Neutrophil (primary cell): ENCODE measurements at regions not wholly inside any gene's neighbourhood (a gene's known extent, or its start where the extent isn't known, plus 50 kb on each side); places are given as distances from the start of the nearest gene placed in this dataset.

ENCODE experiments used
- H3K27ac ChIP-seq: fragments of 200-600 bp; sonication (generic); 2 replicates; pipeline ENCODE4 v1.5.1; 2016; ENCODE audit warnings: mild to moderate bottlenecking, moderate library complexity
- H3K27me3 ChIP-seq: fragments of 200-600 bp; sonication (generic); 2 replicates; pipeline ENCODE4 v1.6.0; 2016; ENCODE audit warnings: mild to moderate bottlenecking
- H3K36me3 ChIP-seq: fragments of 200-600 bp; sonication (generic); 2 replicates; pipeline ENCODE4 v1.5.1; 2017
- H3K4me1 ChIP-seq, 2 experiments: fragments of 200-600 bp in 1 of 2; sonication (generic) in 1 of 2; 1 replicate in 1 of 2; 2 replicates in 1 of 2; pipeline versions ENCODE4 v1.5.1 to v1.6.1; 2013 to 2016; ENCODE audit warnings: low read depth in 1 of 2, low read length in 1 of 2, mild to moderate bottlenecking in 1 of 2, moderate library complexity in 1 of 2; ENCODE audit not compliant: control insufficient read depth in 1 of 2, insufficient read depth in 1 of 2
- H3K4me3 ChIP-seq, 2 experiments: fragments of 200-600 bp in 1 of 2; sonication (generic) in 1 of 2; 1 replicate in 1 of 2; 2 replicates in 1 of 2; pipeline ENCODE4 v1.5.1; 2013 to 2016; ENCODE audit warnings: low read depth in 1 of 2, low read length in 1 of 2, mild to moderate bottlenecking in 1 of 2, moderate library complexity in 1 of 2
- H3K9me3 ChIP-seq: fragments of 200-600 bp; sonication (generic); 2 replicates; pipeline ENCODE4 v1.5.1; 2016
- CTCF ChIP-seq: fragments of 200-600 bp; sonication (generic); IDR thresholded peaks from 2 replicates; pipeline ENCODE4 v1.5.1; 2016; ENCODE audit warnings: antibody characterized with exemption

- H3K36me3 ChIP-seq, result no peaks in the 10 kb centered on the region
- no peaks in the 10 kb centered on the region for H3K4me1 ChIP-seq
- no peaks in the 10 kb centered on the region for H3K9me3 ChIP-seq
- H3K27ac ChIP-seq, result no peak overlapping the region
- no peak overlapping the region for H3K4me3 ChIP-seq
- TF ChIP-seq CTCF, result no peak
- H3K27me3 ChIP-seq, result no peaks in the 10 kb centered on the region
Measured at GRCh38 chr11:115776916-115777315, 272.7 kb upstream of the CADM1 start.

- Histone ChIP-seq H3K4me1 (no peaks in the 10 kb centered on the region), H3K9me3 (no peaks in the 10 kb centered on the region)
Measured at GRCh38 chr11:115775846-115776245, 271.6 kb upstream of the CADM1 start.

GRCh38 chr11:115774756-115775155, 270.5 kb upstream of the CADM1 start:
- Histone ChIP-seq H3K4me3 (no peak overlapping the region), H3K9me3 (no peaks in the 10 kb centered on the region), H3K4me1 (no peaks in the 10 kb centered on the region), H3K27me3 (no peaks in the 10 kb centered on the region), H3K27ac (no peak overlapping the region), H3K36me3 (no peaks in the 10 kb centered on the region)
- no peak for TF ChIP-seq CTCF

More at GRCh38 chr11:115775846-115776245, 271.6 kb upstream of the CADM1 start:
- Histone ChIP-seq H3K27me3 (no peaks in the 10 kb centered on the region), H3K4me3 (no peak overlapping the region), H3K27ac (no peak overlapping the region), H3K36me3 (no peaks in the 10 kb centered on the region)
- TF ChIP-seq CTCF, result no peak

GRCh38 chr11:115769891-115770290, 265.7 kb upstream of the CADM1 start:
- H3K36me3 ChIP-seq, result no peaks in the 10 kb centered on the region
- no peaks in the 10 kb centered on the region for H3K9me3 ChIP-seq
- TF ChIP-seq CTCF, result no peak
- no peak overlapping the region for H3K4me3 ChIP-seq
- no peak overlapping the region for H3K27ac ChIP-seq
- peaks cover 5% of the 10 kb centered on the region for H3K27me3 ChIP-seq
- no peaks in the 10 kb centered on the region for H3K4me1 ChIP-seq

GRCh38 chr11:115767883-115768282, 263.7 kb upstream of the CADM1 start:
- Histone ChIP-seq H3K4me3 (no peak overlapping the region), H3K4me1 (no peaks in the 10 kb centered on the region), H3K36me3 (no peaks in the 10 kb centered on the region), H3K9me3 (no peaks in the 10 kb centered on the region), H3K27me3 (peaks cover 15% of the 10 kb centered on the region), H3K27ac (no peak overlapping the region)
- TF ChIP-seq CTCF, result no peak
